ENCODE measurements at regions not wholly inside any gene's neighbourhood (a gene's known extent, or its start where the extent isn't known, plus 50 kb on each side); places are given as distances from the start of the nearest gene placed in this dataset.

DNA sequence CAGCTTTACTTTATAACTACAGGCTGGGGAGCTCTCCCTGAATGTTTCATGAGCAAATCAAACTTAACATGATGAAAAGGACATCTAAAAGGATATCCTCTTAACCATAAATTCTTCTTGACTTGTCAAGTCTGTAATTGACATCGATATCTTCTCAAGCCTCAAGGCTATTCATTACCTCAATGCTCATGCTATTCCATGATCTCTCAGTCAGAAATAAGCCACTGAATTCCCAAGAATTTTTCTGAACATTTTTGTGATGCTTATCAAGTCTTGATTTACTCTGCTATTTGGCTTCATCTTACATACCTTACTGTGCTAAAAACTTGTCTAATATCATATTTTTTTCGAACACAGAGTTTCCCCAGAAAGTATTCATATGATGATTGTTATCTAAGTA, 433.4 kb downstream of the PDGFC start:
- no peak overlapping the region for H3K27ac ChIP-seq
- TF ChIP-seq, protein P1, sequence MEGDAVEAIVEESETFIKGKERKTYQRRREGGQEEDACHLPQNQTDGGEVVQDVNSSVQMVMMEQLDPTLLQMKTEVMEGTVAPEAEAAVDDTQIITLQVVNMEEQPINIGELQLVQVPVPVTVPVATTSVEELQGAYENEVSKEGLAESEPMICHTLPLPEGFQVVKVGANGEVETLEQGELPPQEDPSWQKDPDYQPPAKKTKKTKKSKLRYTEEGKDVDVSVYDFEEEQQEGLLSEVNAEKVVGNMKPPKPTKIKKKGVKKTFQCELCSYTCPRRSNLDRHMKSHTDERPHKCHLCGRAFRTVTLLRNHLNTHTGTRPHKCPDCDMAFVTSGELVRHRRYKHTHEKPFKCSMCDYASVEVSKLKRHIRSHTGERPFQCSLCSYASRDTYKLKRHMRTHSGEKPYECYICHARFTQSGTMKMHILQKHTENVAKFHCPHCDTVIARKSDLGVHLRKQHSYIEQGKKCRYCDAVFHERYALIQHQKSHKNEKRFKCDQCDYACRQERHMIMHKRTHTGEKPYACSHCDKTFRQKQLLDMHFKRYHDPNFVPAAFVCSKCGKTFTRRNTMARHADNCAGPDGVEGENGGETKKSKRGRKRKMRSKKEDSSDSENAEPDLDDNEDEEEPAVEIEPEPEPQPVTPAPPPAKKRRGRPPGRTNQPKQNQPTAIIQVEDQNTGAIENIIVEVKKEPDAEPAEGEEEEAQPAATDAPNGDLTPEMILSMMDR (conservative IDR thresholded peaks at IDR 0.05): no peak

DNA sequence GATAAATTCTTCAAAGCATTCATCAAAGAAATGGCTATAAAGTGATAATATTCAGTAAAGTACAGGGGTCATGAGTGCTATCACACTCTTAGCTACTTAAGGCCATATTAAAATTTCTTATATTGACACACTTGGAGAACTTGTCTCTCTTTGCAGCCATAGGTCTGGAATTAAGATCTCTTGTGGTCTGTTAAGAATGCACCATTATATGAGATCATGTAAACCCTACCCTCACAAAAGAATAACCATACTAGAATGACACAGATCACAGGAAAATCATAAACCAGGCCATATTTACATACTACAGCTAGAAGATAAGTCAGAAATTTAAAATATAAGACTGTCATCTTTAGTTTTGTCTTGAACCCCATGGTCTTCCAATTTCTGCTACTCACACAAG, 434.3 kb downstream of the PDGFC start:
- TF ChIP-seq, protein P1 (conservative IDR thresholded peaks at IDR 0.05): no peak

DNA sequence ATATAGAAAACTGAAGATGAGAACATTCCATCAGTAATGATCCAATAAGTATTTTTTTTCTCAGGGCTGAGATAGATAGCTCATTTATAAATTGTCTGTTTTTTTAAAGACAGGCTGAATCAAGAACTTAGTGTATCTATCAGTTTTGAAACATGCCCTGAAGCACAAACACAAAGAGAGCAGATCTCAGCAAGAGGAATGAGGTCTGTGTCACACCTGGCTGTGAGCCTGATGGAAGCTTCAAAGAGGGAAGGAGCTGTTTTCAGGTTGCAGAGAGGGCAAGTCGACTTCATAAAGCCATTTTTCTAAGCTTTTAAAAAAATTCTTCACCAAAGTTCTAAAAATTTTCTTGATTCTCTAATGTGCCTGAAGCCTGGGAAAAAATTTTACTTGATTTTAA, 434.9 kb downstream of the PDGFC start:
- H3K27ac ChIP-seq: no peak overlapping the region
- TF ChIP-seq, protein P1 (conservative IDR thresholded peaks at IDR 0.05): no peak

More for the DNA sequence above, 434.3 kb downstream of the PDGFC start:
- H3K27ac ChIP-seq: no peak overlapping the region

DNA sequence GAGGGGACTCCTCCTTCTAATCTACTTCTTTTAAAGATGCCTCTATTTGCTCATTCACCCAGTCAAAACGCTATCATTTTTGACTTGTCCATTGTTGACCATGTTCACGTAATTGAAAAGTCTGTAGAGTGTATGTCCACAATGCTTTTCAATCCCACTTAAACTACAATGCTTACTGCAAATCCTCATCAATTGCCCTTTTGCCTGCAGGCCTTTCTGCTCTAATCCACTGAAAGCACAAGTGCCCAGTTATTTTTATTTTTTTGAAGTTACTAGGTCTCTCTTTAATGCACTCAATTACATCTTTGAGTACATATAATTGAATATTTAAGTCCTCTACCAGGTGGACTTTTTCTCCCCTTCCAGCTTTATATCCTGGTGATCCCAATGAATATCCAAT, 437.4 kb downstream of the PDGFC start:
- TF ChIP-seq, protein P1 (conservative IDR thresholded peaks at IDR 0.05): no peak

DNA sequence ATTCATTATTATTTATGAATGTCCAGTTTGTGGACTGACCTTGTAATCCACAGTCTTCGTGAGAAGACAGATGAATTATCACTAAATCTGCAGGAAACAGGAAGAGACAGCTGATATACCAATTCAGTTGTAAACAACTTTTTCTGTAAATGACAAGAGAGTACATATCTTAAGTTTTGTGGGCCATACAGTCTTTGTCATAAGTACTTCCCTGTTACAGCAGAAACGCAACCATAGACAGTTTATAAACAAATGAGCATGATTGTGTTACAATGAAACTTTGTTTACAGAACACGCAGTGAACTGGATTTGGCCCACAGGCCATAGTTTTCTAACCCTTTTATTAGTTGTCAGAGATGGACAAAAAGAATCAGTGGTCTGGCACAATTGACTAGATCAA, 443.4 kb downstream of the PDGFC start:
- TF ChIP-seq, protein P1 (conservative IDR thresholded peaks at IDR 0.05): no peak
- H3K27ac ChIP-seq: no peak overlapping the region

More for the DNA sequence above, 437.4 kb downstream of the PDGFC start:
- H3K27ac ChIP-seq: no peak overlapping the region

DNA sequence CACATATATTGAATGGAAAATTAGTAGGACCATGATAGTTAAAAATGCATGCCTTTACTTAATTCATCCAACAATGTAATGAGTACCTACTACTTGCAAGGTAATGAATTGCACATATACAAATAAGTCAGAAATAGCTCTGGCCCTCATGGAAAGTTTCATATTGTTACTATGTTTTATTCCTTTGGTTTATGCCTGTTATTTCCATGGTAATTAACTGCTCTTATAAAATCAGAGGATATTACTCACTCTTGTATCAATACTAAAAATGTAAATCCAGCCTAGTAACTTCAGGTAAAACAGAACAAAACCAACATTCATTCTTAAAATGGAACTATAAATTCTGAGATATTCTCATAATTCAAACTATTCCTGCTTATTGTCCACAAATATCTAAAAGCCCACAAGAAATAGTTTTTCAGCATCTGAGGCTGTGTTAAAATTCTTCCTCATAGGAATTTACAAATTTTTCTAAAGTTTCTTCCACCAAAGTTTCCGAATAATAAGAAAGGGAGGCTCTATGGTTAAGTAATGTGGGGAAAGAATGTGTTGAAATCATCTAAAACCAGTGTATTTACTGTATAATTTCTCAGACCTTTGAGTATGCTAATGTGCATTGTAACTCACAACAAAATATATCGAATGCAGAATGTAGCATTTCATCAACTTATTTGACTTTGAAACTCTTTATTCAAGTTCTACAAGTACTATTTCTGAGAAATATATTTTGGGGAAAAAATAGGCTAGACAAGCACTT, 444.2 kb downstream of the PDGFC start:
- no peak overlapping the region for H3K27ac ChIP-seq
- TF ChIP-seq, protein P1 (conservative IDR thresholded peaks at IDR 0.05): no peak

DNA sequence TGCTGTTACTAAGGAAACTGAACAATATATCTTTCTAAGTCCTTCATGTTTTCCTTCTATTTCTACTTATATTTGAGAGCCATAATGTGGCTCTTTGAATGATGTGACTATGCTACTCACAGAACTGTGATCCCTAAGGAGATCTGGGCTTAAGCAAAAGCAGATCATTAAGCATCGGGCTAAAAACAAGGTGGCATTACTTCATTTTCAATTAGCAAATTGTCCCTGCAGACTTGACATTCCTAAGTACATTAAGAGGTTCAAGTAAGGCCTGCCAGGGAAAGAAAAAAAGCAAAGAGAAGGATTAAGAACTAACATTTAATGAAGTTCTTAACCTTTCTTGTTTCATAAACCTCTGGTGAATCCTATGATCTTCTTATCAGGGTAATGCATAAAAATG, 447.6 kb downstream of the PDGFC start:
- H3K27ac ChIP-seq: no peak overlapping the region

More for the DNA sequence above, 447.6 kb downstream of the PDGFC start:
- TF ChIP-seq, protein P1 (conservative IDR thresholded peaks at IDR 0.05): no peak
